ENCODE measurements at regions not wholly inside any gene's neighbourhood (a gene's known extent, or its start where the extent isn't known, plus 50 kb on each side); places are given as distances from the start of the nearest gene placed in this dataset.

- DNase-seq (ENCODE audit: insufficient read length, low spot score) (no peak), FAIRE-seq (no peak)
- no peak for TF ChIP-seq POLR2A (IDR thresholded peaks at IDR 0.05; ENCODE audit: low read depth, low read length)
Measured at GRCh38 chr1:30029677-30030076, 693.7 kb downstream of the MATN1 start.

DNA sequence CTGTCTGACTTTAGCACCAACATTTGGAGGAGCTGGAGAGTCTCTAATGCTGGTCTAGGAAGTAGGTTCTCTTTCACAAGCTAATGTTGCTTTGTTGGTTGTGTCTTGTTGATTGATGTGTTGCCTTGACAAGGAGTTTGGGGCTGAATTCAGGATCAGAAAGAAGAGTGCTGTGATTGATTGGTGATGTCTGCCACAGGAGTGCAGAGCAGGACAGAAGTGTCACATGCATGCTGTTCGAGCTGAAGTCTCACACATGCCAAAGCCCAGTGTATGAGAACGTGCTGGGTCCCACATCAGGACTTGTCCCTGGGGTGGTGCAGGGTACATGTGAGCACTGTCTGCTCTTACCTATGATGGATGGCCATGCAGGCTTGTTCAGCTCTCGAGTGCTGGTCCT, 694.4 kb downstream of the MATN1 start:
- TF ChIP-seq POLR2A (IDR thresholded peaks at IDR 0.05; ENCODE audit: low read depth, low read length) = no peak
- no peak for DNase-seq (ENCODE audit: insufficient read length, low spot score)
- FAIRE-seq = no peak

- TF ChIP-seq POLR2A (IDR thresholded peaks at IDR 0.05; ENCODE audit: low read depth, low read length) = no peak
- no peak for DNase-seq (ENCODE audit: insufficient read length, low spot score)
- no peak for FAIRE-seq
Measured at GRCh38 chr1:30028283-30028682, 695.1 kb downstream of the MATN1 start.

DNA sequence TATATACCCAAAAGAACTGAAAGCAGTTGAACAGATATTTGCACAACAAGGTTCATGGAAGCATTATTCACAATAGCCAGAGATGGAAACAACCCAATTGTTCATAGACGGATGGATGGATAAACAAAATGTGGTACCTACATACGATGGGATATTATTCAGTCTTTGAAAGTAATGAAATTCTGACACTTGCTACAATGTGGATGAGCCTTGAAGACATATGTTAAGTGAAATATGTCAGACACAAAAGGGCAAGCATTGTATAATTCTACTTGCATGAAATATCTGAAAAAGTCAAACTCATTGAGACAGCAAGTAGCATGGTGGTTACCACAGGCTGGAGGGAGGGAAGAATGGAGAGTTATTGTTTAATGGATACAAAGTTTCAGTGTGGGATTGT, 696.1 kb downstream of the MATN1 start:
- no peak for TF ChIP-seq POLR2A (IDR thresholded peaks at IDR 0.05; ENCODE audit: low read depth, low read length)
- FAIRE-seq (no peak), DNase-seq (ENCODE audit: insufficient read length, low spot score) (no peak)

DNA sequence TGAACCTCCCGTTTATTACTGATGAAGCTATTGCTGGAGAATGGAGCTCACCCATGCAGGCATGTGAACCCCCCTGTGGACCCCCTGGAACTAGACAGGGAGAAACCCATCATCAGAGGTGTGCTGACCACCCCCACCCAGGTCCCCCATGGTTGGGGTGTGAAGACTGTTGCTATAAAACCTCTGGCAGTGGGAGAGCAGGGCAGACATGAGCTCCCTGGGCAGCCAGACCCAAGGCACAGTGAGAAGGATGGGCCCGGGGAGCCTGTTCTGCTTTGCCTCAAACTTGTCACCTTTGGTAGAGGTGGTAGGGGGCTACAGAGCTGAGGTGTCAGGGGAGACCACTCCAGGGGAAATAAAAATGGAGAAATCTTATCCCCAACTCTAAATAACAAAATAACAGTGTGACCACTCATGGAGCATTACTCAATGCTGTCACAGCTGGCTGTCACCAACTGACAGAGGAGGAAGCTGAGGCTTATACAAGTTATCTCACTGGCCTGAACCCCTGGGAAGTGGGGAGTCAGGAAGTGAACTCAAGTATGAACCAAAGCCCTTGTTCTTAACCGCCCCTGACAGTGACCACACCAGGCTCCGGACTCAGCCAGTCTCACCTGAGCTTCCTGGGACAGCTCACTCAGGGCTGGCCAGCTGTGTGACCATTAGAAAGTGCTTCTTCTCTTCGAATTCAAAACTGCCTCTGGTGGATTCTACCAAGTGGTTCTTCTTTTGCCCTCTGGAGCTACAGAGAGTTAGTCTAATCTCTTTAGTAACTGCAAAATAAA, 698.8 kb downstream of the MATN1 start:
- no peak for FAIRE-seq
- TF ChIP-seq POLR2A (IDR thresholded peaks at IDR 0.05; ENCODE audit: low read depth, low read length) = no peak
- DNase-seq (ENCODE audit: insufficient read length, low spot score) = no peak

DNA sequence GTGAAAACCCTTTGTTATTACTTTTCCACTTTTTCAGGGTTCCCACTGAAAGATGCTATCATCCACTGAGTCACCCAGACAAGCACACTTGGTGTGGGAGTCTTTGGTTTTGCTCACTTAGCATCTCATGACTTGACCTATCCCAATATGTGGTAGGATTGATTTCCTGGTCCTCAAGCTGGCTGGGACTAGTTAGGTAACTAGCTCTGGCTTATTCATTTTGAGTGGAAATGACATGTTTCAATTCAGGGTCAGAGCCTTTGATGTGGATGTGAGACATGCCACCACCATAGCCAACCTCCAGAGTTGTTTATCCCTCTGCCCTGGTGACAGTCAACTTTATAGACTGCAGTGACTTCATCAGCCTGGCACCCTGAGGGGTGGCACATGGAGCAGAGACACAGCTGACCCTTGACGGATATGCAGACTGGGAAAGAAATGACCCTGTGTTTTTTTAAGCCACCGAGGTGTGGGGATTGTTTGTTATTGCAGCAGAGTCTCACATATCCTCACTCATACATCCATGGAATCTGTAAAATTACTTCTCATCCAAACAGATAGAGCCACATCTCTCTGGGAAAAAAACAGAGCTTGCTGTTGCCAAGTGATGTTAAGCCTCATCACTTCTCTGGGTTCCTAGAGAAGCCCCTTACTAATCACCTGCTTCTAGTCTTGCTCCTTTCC, 699.9 kb downstream of the MATN1 start:
- DNase-seq (ENCODE audit: insufficient read length, low spot score) (no peak), FAIRE-seq (no peak)
- no peak for TF ChIP-seq POLR2A (IDR thresholded peaks at IDR 0.05; ENCODE audit: low read depth, low read length)

DNA sequence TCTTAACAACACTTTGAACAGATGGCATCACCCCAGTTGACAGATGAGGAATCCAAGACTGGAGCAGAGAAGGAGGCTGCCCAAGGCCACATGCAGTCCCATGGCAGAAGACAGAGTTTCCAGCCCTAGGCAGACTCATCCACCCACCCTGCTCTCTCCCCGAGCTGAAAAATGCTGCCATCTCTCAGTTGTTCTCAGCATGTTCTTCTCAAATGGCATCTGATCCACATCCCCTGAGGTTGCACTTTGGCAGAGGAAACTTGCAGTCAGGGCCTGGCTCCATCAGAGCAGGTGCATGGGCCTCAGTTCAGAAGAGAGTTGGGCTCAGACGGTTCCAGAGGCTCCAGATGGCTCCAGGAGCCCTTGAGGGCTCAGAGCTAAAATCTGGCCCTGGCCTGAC, 709.4 kb downstream of the MATN1 start:
- FAIRE-seq = no peak
- DNase-seq (ENCODE audit: insufficient read length, low spot score) = no peak
- TF ChIP-seq POLR2A (IDR thresholded peaks at IDR 0.05; ENCODE audit: low read depth, low read length) = no peak

DNA sequence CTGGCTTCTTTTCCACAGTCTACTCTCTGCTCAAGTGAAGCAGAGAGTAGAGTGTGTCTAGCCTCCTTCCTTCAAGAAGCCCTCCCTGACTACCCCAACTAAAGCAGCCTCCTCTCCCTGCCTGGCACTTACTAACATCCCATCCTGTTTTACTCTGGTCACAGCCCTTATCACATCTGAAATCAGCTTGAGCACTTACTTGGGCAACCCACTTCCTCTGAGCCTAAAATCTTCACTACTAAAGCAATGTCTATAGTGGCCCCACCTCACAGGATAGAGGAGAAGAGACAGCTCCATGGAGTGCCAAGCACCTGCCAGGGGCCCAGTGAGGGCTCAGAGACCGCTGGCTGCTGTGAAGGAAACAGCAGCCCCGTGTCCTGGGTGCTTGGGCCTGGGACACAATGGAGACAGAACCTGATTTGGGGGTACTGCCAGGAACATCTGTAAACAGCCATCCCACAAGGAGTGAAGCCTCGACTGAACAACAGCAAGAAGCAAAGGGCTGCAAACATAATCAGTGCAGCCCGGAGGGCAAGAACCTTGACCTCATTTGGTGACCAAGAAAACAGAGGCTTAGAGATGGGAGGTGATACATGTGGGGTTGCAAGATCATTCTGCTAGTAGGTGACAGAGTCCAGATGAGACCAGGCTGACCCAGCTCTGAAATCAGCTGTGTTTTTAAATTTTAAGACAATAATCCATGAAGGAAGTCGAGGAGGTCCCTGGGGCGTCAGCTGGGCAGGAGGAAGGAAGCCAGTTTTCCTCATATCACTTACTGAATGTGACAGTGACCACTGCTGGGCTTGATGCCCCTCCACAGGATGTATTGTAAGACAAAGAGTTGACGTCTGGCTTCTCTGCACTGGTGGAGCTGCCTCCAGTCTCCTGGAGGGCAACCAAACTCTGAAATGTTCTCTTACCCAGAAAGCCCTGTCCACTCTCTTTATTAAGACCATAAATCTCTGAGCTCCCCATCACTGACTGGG, 710.6 kb downstream of the MATN1 start:
- FAIRE-seq = no peak

DNA sequence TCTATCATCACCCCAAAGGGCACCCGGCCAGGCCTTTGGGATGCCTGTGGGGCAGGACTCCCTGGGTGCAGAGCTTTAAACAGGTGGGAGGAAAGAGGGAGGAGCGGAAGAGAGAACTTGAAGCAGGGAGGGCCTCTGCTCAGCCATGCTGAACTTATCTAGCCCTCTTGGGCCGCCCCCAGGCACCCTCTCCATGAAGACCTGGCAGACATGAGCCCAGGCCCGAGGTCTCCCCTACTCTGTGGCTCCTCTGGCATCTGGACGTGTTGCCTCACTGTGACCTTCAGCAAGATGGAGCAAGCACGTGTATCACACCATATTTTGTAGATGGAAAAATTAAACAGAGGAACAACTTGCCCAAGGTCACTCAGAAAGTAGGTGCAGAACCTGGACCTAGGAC, 711.4 kb downstream of the MATN1 start:
- DNase-seq (ENCODE audit: insufficient read length, low spot score) = no peak
- FAIRE-seq = no peak
- no peak for TF ChIP-seq POLR2A (IDR thresholded peaks at IDR 0.05; ENCODE audit: low read depth, low read length)

More for the DNA sequence above, 710.6 kb downstream of the MATN1 start:
- no peak for DNase-seq (ENCODE audit: insufficient read length, low spot score)
- no peak for TF ChIP-seq POLR2A (IDR thresholded peaks at IDR 0.05; ENCODE audit: low read depth, low read length)

- DNase-seq (ENCODE audit: insufficient read length, low spot score) (no peak), FAIRE-seq (no peak)
- no peak for TF ChIP-seq POLR2A (IDR thresholded peaks at IDR 0.05; ENCODE audit: low read depth, low read length)
Measured at GRCh38 chr1:30010506-30011106, 712.8 kb downstream of the MATN1 start.

- FAIRE-seq (no peak), DNase-seq (ENCODE audit: insufficient read length, low spot score) (no peak)
- TF ChIP-seq POLR2A (IDR thresholded peaks at IDR 0.05; ENCODE audit: low read depth, low read length) = no peak
Measured at GRCh38 chr1:30009720-30010119, 713.7 kb downstream of the MATN1 start.

DNA sequence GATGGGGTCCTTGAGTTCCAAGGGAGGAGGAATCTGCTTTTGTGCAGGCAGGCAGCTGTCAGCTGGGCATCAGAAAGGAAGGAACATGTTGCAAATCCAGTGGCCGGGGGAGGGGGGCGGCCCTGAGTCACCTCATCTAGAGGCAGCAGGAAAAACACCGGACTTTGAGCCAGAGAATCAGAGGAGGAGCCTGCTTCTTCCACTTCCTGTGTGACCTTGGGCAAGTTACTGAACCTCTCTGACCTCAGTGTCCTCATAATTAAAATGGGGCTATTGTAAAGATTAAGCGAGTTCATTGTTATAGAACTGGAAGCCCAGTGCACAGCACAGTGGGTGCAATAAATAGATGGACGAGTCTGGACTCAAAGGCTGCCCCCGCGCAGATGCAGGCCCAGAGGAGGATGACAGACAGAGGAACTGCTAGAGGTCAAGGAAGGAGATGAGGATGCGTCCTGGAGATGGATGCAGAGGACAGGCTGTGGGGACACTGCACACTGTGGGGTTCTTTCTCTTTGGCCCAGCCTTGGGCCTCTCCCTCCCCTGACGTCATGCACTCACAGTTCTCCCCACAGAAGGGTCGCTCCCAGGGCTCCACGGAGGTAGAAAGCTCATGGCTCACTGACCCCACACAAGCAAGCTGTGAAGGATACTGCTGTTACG, 714.3 kb downstream of the MATN1 start:
- no peak for FAIRE-seq
- DNase-seq (ENCODE audit: insufficient read length, low spot score) = no peak
- TF ChIP-seq POLR2A (IDR thresholded peaks at IDR 0.05; ENCODE audit: low read depth, low read length) = no peak

GRCh38 chr1:30008372-30008997, 714.9 kb downstream of the MATN1 start:
- TF ChIP-seq POLR2A (IDR thresholded peaks at IDR 0.05; ENCODE audit: low read depth, low read length) = no peak
- DNase-seq (ENCODE audit: insufficient read length, low spot score) (no peak), FAIRE-seq (no peak)

Measured in H54 (cell line).